ENCODE measurements at regions not wholly inside any gene's neighbourhood (a gene's known extent, or its start where the extent isn't known, plus 50 kb on each side); places are given as distances from the start of the nearest gene placed in this dataset.
"Not testable (repeated sequence)": the region's sequence is repeated elsewhere in the genome, so short reads cannot be mapped to it uniquely, and the experiment has no call there.

- TF ChIP-seq, protein P1, sequence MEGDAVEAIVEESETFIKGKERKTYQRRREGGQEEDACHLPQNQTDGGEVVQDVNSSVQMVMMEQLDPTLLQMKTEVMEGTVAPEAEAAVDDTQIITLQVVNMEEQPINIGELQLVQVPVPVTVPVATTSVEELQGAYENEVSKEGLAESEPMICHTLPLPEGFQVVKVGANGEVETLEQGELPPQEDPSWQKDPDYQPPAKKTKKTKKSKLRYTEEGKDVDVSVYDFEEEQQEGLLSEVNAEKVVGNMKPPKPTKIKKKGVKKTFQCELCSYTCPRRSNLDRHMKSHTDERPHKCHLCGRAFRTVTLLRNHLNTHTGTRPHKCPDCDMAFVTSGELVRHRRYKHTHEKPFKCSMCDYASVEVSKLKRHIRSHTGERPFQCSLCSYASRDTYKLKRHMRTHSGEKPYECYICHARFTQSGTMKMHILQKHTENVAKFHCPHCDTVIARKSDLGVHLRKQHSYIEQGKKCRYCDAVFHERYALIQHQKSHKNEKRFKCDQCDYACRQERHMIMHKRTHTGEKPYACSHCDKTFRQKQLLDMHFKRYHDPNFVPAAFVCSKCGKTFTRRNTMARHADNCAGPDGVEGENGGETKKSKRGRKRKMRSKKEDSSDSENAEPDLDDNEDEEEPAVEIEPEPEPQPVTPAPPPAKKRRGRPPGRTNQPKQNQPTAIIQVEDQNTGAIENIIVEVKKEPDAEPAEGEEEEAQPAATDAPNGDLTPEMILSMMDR (IDR thresholded peaks at IDR 0.05): not testable (repeated sequence)
- TF ChIP-seq POLR2AphosphoS5, POLR2A, EP300 (IDR thresholded peaks at IDR 0.05): not testable (repeated sequence)
These were observed 76.5 kb upstream of the TCF21 start for GRCh38 chr6:133812446-133812845.

Data from gastroesophageal sphincter (tissue), 3 donors.